HG03159 (cell line): ENCODE measurements at regions not wholly inside any gene's neighbourhood (a gene's known extent, or its start where the extent isn't known, plus 50 kb on each side); places are given as distances from the start of the nearest gene placed in this dataset.
A peak's percentile ranks its signal among the peaks of the same experiment; 100 is the strongest.

Source experiments
- ATAC-seq: cut with Tn5 transposase; IDR thresholded peaks from one replicate; pipeline ENCODE4 v1.9.1; 2021; ENCODE audit warnings: mild to moderate bottlenecking, moderate library complexity; ENCODE audit not compliant: unreplicated experiment

DNA sequence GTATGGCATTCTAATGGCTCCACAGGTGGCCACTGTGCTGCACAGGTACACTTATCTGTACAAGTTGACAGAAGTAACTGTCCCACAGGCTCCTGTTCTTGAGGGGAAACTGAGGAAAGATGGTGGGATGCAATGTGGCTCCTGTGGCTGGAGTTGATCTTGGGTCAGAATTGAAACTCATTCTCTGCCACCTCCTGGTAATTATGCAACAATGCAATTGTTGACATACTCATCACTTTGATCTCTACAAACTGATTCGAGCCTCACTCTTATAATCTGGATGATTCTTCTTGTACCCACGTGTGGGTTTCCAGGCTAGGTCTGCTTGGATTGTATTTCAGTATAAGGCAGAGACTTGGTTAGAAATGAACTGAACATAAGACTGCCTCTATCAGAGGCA lies 148.8 kb downstream of the CCNG2 start:
- no peak for ATAC-seq

DNA sequence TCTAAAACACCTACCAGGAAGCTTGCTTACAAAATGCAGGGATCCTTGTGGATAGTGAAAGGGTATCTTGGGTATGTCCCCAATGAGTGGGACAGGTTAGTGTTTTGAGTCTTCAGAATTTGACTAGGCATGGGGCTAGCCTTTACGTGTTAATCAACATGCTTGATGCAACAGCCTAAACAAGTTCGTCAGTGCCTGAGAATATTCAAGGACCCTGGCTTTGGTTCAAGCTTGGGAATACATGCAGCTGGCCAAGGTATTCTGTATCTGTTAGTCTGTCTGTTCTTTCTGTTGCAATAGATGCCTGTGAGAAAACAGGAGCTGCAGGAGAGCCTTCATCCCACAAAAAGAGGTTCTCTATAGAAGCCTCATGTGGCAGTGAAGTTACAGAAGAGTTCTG lies 149.5 kb downstream of the CCNG2 start:
- no peak for ATAC-seq

DNA sequence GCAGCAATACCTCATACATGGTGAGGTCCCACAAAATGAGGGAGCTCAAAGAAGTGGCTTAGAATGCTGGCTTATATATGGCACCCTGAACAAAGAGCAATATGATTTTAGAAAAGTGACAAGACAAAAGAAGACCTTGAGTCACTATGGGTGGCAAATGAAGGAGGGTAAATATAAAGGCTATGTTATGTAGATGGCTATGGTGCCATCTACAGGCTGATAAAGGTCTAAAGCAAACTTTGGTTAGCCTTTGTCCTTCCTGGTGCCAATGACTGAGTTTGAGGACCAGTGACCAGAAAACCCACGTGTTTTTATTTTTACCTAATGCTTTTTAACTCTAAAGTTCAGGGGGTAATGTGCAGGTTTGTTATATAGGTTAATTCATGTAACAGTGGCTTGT lies 151.8 kb downstream of the CCNG2 start:
- ATAC-seq: peak; percentile 63

DNA sequence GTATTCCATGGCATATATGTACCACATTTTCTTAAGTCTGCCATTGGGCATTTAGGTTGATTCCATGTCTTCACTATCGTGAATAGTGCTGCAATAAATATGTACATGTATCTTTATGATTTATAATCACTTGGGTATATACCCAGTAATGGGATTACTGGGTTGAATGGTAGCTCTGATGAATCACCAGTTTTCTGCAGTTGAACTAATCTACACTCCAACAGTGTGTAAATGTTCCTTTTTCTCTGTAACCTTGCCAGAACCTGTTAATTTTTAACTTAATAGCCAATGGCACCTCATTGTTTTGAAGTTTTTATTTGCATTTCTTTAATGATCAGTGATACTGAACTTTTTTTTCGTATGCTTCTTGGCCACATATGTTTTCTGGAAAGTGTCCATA lies 152.5 kb downstream of the CCNG2 start:
- no peak for ATAC-seq

DNA sequence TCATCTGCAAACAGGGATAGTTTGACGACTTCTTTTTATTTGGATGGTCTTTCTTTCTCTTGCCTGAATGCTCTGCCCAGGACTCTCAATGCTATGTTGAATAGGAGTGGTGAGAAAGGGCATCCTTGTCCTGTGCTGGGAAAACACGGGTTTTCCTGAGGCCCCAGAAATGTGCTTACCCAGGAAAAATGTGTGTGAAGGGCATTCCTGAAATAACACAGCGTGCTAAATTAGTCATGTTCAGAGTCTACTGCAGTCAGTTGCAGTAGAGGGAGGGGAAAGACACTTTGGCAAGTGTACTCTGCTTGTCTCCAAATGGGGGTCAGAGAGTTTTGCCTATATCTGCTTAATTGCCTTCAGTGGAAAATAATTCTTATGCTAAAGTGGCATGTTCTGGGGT lies 153.9 kb downstream of the CCNG2 start:
- ATAC-seq: no peak

DNA sequence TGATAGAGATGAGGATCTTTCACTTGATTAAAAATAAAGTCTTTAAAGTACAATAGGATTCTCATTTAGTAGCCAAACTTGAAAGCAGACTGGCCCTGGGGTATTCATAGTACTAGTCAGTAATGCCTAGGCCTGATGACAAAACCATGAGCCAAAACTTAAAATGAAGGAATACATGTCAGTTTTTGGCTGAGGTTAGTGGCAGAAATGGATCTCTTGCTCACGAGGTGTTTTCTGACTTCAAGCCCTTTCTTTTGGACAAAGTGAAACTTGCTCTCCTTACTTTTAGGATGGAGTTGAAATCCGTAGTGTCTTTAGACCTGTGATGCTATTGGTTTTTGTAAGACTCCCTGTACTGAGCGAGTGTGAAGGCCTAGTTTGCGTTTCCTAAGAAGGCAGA lies 157.7 kb downstream of the CCNG2 start:
- no peak for ATAC-seq

DNA sequence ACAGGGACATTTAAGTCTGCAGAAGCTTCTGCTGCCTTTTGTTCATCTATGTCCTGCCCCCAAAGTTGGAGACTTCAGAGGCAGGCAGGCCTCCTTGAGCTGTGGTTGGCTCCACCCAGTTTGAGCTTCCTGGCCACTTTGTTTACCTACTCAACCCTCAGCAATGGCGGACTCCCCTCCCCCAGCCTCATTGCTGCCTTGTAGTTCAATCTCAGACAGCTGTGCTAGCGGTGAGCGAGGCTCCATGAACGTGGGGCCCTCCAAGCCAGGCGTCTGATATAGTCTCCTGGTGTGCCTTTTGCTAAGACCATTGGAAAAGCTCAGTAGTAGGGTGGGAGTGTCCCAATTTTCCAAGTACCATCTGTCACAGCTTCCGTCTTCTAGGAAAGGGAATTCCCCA lies 170.1 kb downstream of the CCNG2 start:
- no peak for ATAC-seq

DNA sequence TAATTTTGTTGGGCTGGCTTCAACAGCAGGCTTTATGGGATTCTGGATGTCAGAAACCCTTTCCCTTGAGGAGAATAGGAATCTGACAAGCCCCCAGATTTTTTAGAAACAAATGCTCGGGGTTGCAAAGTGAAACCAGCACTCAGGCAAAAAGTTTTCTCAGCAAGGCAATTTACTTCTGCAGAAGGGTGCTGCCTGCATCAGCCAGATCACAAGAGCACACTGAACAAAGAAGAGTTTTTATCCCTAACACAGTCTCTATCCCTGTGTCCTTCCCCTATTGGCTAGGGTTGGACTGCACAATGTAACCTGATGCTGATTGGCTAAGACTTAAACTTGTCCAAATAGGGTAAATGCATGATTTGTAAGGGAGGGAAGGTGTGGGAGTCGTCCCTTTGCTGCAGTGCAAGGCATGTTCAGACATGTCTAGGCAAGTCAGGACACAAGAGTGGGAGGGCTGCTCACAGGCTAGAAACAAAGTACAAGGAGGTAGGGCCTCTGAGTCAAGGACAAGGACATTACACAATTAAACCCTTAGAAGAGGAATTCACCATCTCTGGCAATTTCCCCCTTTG lies 175.8 kb downstream of the CCNG2 start:
- no peak for ATAC-seq

DNA sequence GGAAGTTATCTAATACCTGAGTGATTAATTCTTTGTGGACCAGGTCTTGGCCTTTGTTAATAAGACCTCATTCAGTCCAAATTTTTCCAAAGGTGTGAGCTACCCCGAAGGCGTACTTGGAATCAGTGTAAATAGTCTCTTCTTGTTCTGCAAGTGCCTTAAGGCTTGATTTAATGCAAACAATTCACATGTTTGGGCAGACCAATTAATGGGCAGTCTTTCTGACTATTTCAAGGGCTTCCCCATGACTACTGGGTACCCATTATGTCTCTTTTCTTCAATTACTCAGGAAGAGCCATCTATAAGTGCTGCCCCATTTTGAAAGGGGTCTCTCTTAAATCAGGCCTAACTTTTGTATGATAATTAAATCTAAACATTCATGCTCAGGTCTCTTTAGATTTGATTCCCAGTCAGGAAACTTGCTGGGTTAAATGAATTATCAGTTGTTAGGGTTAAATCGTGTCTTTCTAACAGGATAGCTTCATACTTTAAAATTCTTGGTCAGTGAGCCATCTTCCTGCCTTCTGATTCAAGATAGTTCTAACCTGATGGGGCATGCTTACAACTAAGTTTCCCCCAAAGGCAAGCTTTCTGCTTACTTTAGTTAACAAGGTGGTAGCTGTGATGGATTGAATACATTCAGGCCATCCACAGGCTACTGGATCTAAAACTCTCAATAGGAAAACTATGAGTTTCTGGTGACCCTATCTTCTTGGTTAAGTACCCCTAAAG lies 179.6 kb downstream of the CCNG2 start:
- ATAC-seq: no peak

DNA sequence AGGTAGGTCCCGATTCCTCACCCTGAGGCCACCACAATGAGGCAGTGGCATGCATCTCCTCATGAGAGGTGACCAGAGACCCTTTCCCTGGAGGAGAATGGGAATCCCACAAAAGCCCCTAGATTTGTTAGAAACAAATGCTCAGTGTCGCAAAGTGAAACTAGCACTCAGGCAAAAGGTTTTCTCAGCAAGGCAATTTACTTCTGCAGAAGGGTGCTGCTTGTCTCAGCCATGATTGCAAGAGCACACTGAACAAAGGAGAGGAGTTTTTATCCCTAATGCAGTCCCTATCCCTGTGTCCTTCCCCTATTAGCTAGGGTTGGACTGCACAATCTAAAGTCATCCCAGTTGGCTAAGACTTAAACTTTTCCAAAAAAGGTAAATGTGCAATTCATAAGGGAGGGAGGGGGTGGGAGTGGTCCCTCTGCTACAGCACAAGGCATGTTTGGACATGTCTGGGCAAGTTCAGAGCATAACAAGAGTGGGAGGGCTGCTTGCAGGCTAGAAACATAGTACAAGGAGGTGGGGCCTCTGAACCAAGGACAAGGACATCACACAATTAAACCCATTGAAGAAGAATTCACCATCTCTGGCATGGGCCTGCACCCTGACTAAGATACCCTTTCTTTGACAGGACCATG lies 185.3 kb downstream of the CCNG2 start:
- ATAC-seq: no peak

DNA sequence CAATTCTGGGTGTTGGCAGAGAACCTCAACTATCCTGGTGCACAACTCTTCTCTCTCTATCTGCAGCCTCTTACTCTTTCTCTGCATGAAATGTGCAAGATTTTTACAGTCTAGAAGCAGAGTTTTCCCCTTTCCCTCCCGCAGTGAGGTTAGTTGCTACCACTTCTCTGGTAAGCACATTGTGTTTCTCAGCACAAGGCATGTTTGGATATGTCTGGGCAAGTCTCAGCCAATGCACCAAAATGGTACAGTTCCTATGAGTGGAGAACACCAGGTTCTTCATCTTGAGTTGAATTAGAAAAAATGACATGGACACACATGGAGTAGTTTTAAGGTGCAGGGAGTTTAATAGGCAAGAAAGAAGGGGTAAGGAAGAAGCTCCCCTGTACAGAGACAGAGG lies 187.0 kb downstream of the CCNG2 start:
- ATAC-seq: no peak

DNA sequence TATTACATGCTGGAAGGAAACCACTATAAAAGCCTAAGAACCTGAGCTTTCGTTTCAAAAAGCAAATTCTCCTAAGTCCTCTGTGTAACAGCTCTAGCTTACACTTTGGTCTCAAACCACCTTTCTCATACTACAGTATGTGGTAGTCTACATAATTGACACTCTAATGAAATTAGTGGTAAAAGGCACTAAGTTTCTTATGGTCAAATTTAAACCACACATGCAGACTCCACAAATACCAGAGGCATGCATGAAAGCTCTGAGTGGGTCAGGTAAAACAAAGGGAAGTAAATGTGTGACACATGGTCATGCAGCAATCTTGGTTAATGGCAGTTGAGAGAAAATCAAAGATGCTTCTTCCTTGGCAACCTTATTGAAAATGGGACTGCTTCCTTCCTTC lies 187.8 kb downstream of the CCNG2 start:
- ATAC-seq: no peak

DNA sequence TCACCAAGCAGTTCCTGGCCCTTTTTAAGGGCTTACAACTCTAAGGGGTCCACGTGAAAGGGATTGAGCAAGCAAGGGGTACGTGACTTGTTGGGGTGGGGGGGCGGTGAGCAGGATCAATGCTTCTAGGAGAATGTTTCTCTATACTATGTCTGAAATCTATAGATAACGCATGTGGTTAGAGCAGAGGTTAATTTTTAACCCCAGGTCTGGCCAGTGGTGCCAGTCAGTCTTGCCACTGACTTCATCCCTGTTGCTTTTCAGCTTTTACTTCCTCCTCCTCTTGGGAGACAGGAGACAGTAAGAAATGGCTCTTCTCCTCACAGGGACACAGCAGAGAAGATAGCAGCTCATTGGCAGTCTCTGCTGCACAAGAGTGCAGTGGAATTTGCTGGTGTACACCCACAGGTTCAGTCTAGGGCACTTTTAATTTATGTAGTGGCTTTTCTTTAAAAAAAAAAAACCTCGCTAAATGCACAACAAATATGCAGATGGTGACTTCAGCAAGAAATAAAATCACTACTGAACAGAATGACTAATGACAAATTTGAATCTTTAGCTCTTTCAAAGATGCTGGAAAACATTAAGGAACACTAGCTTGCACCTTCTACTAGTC lies 190.5 kb downstream of the CCNG2 start:
- no peak for ATAC-seq

DNA sequence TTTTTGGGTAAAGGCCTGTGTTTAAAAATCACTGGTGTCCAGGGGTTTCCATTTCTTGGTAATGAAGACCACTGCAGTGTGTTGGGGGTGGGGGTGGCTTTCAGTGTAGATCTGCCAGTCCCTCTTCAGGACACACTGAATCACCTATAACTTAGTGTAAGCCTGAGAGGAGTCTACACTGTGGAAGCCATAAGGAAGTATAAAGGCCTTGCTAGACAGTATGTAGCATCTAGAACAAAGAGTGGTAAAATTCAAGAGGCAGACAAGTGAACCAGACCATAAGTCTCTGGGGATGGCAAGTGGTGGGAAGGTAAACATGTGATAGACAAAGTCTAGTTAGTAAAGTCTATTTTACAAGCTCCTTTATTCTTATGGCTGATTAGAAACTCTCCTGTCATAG lies 191.8 kb downstream of the CCNG2 start:
- no peak for ATAC-seq

DNA sequence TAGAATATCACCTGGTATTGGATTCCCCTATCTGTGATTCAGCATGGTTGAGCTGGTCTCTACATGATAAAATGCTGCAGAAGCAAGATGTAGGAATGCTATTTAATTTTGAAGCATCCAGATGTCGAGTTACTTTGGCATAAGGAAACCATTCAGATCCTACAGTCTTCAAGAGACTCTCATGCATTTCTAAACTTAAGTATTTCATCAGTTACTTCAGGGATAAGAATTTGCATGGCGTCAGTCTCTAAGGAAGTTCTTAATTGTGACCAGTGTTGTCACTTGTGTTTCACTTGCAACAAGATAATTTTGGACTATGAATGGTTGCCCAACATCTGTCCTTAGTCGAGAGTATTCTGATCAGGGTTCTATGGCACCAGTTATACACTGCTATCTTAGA lies 192.4 kb downstream of the CCNG2 start:
- ATAC-seq: no peak

DNA sequence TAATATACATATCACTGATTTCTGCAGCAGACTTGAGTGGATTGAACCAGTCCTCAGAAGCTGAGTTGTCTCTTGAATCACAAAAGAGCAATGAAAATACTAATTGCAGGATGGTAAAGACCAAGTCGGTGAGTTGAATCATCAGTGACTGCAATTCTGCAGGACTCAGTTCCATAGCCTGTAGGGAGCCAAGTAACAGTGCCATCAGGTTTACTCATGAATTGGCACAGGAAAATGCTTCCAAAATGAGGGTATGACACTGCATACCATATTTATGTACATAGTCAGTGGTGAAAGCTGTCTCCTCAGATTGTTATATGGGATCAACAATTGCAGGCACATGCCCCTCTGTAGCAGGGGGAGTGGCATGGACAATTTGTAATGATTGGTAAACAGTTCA lies 192.8 kb downstream of the CCNG2 start:
- no peak for ATAC-seq

DNA sequence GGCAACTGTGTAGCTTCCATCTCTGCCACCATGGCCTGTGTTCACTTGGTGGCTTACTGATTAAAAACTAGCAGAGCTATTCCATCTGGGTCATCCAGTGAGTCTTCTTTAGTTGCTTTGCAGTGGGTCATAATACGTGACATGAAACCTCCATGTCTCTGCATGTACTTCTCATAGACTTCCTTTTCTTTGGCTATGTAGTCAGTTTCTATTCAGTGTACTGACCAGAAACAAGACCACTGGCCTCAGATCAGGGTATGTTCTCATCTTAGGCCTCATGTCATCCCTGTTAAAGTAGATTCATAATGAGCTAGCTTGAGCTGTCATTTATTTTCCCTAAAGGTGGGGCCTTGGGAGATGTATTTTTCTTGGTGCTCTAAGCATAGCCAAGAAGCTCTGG lies 195.2 kb downstream of the CCNG2 start:
- no peak for ATAC-seq

DNA sequence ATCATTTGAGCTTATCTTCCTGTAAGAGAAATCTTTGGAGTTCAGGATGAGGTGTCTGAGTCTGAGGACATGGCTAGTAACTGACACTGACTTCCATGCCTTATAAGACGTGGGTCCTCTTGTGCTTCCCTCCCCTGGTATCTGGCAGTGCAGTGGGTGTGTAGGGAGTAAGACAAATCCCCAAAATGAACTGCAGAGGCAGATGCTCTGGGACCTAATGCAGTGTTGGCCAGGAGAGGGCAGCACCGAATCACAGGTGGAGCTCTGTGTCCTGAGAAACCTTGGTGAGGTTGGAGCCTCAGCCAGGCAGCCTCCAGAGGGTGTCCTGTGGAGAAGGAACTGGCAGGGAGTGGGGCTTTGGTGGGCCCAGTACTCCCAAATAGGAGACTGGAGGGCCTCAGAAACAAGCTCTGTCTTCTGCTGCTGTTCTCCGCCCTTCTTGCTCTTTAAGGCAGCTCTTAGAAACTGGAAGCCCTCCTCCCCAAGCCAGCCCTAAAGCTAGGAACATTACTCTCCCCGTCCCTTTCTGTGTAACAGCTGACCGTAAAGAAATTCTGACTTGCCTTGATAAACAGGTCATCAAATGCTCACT lies 196.8 kb downstream of the CCNG2 start:
- peak; percentile 53 for ATAC-seq

DNA sequence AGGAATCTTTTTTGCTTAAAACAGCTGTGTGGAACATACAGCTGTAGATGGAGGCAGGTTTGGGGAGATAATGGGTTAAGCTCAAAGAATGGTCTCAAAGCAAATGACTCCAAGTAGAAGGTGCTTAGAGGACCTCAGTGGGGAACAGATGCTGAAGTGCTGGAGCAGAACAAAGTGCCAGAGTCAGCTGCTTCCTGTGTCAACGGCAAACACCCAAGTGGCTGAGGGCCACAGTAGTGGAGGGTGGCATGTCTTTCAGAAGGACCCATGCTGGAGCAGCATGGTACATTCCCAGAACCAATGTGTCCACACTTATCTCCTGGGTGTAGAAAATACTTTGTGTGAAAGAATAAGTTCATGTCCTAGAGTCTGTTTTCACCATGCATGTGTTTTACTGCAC lies 197.5 kb downstream of the CCNG2 start:
- no peak for ATAC-seq

DNA sequence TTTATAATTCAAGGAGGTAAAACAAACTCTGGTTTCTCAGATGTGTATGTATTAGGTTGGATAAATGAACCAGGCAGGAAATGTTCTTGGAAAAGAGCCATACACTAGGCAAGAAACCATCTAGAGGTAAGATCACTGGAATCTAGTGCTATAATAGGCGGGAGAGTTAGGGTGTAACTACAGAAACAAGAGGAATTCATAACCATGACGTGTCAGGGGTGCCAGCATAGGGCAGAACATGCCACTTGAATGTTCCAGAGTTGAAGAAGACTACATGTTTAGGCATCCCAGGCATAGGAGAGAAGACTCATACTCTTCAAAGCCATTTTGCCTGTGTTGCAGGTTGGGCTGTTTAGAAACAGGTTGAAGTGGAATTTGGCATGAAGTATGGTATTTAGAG lies 198.7 kb downstream of the CCNG2 start:
- no peak for ATAC-seq

DNA sequence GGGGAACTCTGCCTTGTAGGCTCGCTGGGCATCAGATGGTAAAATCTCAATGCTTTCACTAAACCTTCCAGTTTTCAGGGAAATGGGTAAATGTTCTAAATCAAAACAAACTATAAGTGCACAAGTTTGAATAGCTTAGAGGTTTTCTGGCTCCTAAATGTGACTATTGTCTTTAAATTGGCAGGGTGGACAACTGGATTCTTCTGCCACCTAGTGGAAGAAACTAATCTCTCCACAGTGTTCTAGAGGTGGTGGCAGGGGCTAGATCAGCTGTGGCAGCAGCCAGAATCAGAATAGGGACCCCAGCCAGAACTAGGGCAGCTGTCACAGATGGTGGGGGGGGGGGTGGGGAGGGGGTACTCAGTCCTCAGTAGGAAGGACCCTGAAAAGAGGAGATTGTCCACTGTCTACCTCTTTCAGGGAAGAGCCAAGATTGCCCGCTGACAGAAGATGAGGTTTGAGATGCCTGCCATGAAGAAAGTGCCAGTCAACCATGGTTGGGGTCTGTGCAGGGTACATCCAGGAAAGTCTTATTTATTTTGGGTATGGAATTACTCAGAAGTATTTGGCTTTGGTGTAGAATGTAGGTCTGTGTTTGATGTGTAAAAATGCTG lies 201.4 kb downstream of the CCNG2 start:
- peak; percentile 54 for ATAC-seq
